Tongue (tissue), 1 donor: ENCODE measurements at regions not wholly inside any gene's neighbourhood (a gene's known extent, or its start where the extent isn't known, plus 50 kb on each side); places are given as distances from the start of the nearest gene placed in this dataset.
A peak's percentile ranks its signal among the peaks of the same experiment; 100 is the strongest.
"Not testable (repeated sequence)": the region's sequence is repeated elsewhere in the genome, so short reads cannot be mapped to it uniquely, and the experiment has no call there.

Source experiments
- DNase-seq: peaks from one replicate; pipeline ENCODE4 v3.0.0-alpha.2; 2015

GRCh38 chr6:92132957-92133356 lies 1286.4 kb downstream of the EPHA7 start:
- no peak for DNase-seq

- no peak for DNase-seq
These were observed 1286.9 kb downstream of the EPHA7 start for GRCh38 chr6:92132457-92132856.

- DNase-seq = no peak
These were observed 1288.4 kb downstream of the EPHA7 start for GRCh38 chr6:92130944-92131343.

GRCh38 chr6:92126983-92127382 lies 1292.4 kb downstream of the EPHA7 start:
- no peak for DNase-seq

GRCh38 chr6:92126088-92126487 lies 1293.3 kb downstream of the EPHA7 start:
- DNase-seq = no peak

GRCh38 chr6:92125681-92126080 lies 1293.7 kb downstream of the EPHA7 start:
- DNase-seq = no peak

GRCh38 chr6:92124200-92124651 lies 1295.1 kb downstream of the EPHA7 start:
- peak; percentile 59 for DNase-seq

GRCh38 chr6:92122746-92123145 lies 1296.6 kb downstream of the EPHA7 start:
- DNase-seq = peak; percentile 40

- DNase-seq = peak; percentile 52
These were observed 1298.1 kb downstream of the EPHA7 start for GRCh38 chr6:92121228-92121627.

- no peak for DNase-seq
These were observed 1301.6 kb downstream of the EPHA7 start for GRCh38 chr6:92117800-92118199.

- no peak for DNase-seq
These were observed 1304.6 kb downstream of the EPHA7 start for GRCh38 chr6:92114797-92115196.

GRCh38 chr6:92114091-92114675 lies 1305.2 kb downstream of the EPHA7 start:
- DNase-seq = no peak

GRCh38 chr6:92111386-92111785 lies 1308.0 kb downstream of the EPHA7 start:
- no peak for DNase-seq

- DNase-seq = no peak
These were observed 1309.0 kb downstream of the EPHA7 start for GRCh38 chr6:92110403-92110802.

- no peak for DNase-seq
These were observed 1309.4 kb downstream of the EPHA7 start for GRCh38 chr6:92109956-92110355.

- DNase-seq = no peak
These were observed 1310.1 kb downstream of the EPHA7 start for GRCh38 chr6:92109256-92109655.

GRCh38 chr6:92086750-92087149 lies 1332.6 kb downstream of the EPHA7 start:
- DNase-seq = no peak

- DNase-seq = not testable (repeated sequence)
These were observed 1335.4 kb downstream of the EPHA7 start for GRCh38 chr6:92083914-92084313.

- no peak for DNase-seq
These were observed 1347.0 kb downstream of the EPHA7 start for GRCh38 chr6:92072387-92072786.

GRCh38 chr6:92069781-92070180 lies 1349.6 kb downstream of the EPHA7 start:
- peak; percentile 18 for DNase-seq

- DNase-seq = no peak
These were observed 1366.8 kb downstream of the EPHA7 start for GRCh38 chr6:92052513-92052912.

GRCh38 chr6:92050216-92050615 lies 1369.1 kb downstream of the EPHA7 start:
- DNase-seq = no peak

- DNase-seq = peak; percentile 24
These were observed 1371.5 kb downstream of the EPHA7 start for GRCh38 chr6:92047860-92048259.

- DNase-seq = peak; percentile 11
These were observed 1372.1 kb downstream of the EPHA7 start for GRCh38 chr6:92047152-92047850.
